H9 (cell line): ENCODE measurements at regions not wholly inside any gene's neighbourhood (a gene's known extent, or its start where the extent isn't known, plus 50 kb on each side); places are given as distances from the start of the nearest gene placed in this dataset.

ENCODE experiments used
- DNase-seq: peaks from one replicate; pipeline ENCODE4 v3.0.0-alpha.2; 2017
- H2AFZ ChIP-seq: one replicate; pipeline ENCODE4 v1.6.1; 2013; ENCODE audit warnings: mild to moderate bottlenecking, low read length, control low read depth, moderate library complexity
- H2AK5ac ChIP-seq: 2 replicates; pipeline ENCODE4 v1.6.1; 2013; ENCODE audit warnings: low read length, control low read depth, mixed read lengths; ENCODE audit not compliant: insufficient read length
- H2BK120ac ChIP-seq: one replicate; pipeline ENCODE4 v1.6.1; 2013; ENCODE audit warnings: low read depth, mild to moderate bottlenecking, low read length, control low read depth, inconsistent platforms; ENCODE audit not compliant: poor library complexity, severe bottlenecking
- H2BK12ac ChIP-seq: 2 replicates; pipeline ENCODE4 v1.6.1; 2013; ENCODE audit warnings: low read length, control low read depth, mixed read lengths, low read depth; ENCODE audit not compliant: insufficient read length
- H2BK15ac ChIP-seq: 2 replicates; pipeline ENCODE4 v1.6.1; 2013; ENCODE audit warnings: low read depth, low read length, control low read depth
- H2BK20ac ChIP-seq: one replicate; pipeline ENCODE4 v1.6.1; 2013; ENCODE audit warnings: low read depth, mild to moderate bottlenecking, low read length, control low read depth, inconsistent platforms; ENCODE audit not compliant: poor library complexity, severe bottlenecking
- H2BK5ac ChIP-seq: 2 replicates; pipeline ENCODE4 v1.6.1; 2013; ENCODE audit warnings: low read length, control low read depth, mixed read lengths; ENCODE audit not compliant: insufficient read length
- H3K14ac ChIP-seq: 2 replicates; pipeline ENCODE4 v1.6.1; 2013; ENCODE audit warnings: low read length, control low read depth; ENCODE audit not compliant: insufficient read depth
- H3K18ac ChIP-seq: 2 replicates; pipeline ENCODE4 v1.6.1; 2013; ENCODE audit warnings: low read depth, mild to moderate bottlenecking, mixed read lengths, low read length, control low read depth; ENCODE audit not compliant: insufficient read length
- H3K23ac ChIP-seq: 2 replicates; pipeline ENCODE4 v1.6.1; 2013; ENCODE audit warnings: low read length, control low read depth, mixed read lengths, low read depth; ENCODE audit not compliant: insufficient read length
- H3K23me2 ChIP-seq: 2 replicates; pipeline ENCODE4 v1.6.1; 2013; ENCODE audit warnings: low read depth, mild to moderate bottlenecking, mixed read lengths, low read length, control low read depth; ENCODE audit not compliant: insufficient read length, poor library complexity, severe bottlenecking
- H3K27ac ChIP-seq: 2 replicates; pipeline ENCODE4 v1.5.1; 2013; ENCODE audit warnings: low read length, control low read depth, mixed read lengths, low read depth; ENCODE audit not compliant: insufficient read length
- H3K27me3 ChIP-seq: 2 replicates; pipeline ENCODE4 v1.6.1; 2013; ENCODE audit warnings: low read length, control low read depth, inconsistent platforms; ENCODE audit not compliant: insufficient read depth
- H3K4ac ChIP-seq: 2 replicates; pipeline ENCODE4 v1.6.1; 2013; ENCODE audit warnings: low read depth, mild to moderate bottlenecking, control low read depth, inconsistent platforms, low read length, moderate library complexity
- H3K4me1 ChIP-seq: 2 replicates; pipeline ENCODE4 v1.6.1; 2013; ENCODE audit warnings: low read length, control low read depth, inconsistent platforms; ENCODE audit not compliant: insufficient read depth
- H3K4me2 ChIP-seq: 2 replicates; pipeline ENCODE4 v1.6.1; 2013; ENCODE audit warnings: low read length, control low read depth, mixed read lengths; ENCODE audit not compliant: insufficient read length, insufficient read depth
- H3K56ac ChIP-seq: 2 replicates; pipeline ENCODE4 v1.6.1; 2013; ENCODE audit warnings: low read depth, mild to moderate bottlenecking, mixed read lengths, low read length, control low read depth; ENCODE audit not compliant: insufficient read length
- H3K79me1 ChIP-seq: 2 replicates; pipeline ENCODE4 v1.6.1; 2013; ENCODE audit warnings: low read depth, mild to moderate bottlenecking, moderate library complexity, low read length, control low read depth, inconsistent platforms; ENCODE audit not compliant: insufficient read depth, poor library complexity, severe bottlenecking
- H3K79me2 ChIP-seq: 2 replicates; pipeline ENCODE4 v1.6.1; 2013; ENCODE audit warnings: low read length, control low read depth, inconsistent platforms; ENCODE audit not compliant: insufficient read depth
- H3K9ac ChIP-seq: 2 replicates; pipeline ENCODE4 v1.6.1; 2013; ENCODE audit warnings: low read length, control low read depth, mixed read lengths; ENCODE audit not compliant: insufficient read length; ENCODE audit errors: extremely low read depth
- H3K9me3 ChIP-seq: one replicate; pipeline ENCODE4 v1.6.1; 2013; ENCODE audit warnings: low read depth, low read length, inconsistent platforms; ENCODE audit not compliant: control insufficient read depth
- H3T11ph ChIP-seq: one replicate; pipeline ENCODE4 v1.6.1; 2013; ENCODE audit warnings: mild to moderate bottlenecking, low read length, control low read depth, inconsistent platforms
- H4K20me1 ChIP-seq: one replicate; pipeline ENCODE4 v1.6.1; 2013; ENCODE audit not compliant: control insufficient read depth, insufficient read length, insufficient read depth
- H4K5ac ChIP-seq: 2 replicates; pipeline ENCODE4 v1.6.1; 2013; ENCODE audit warnings: low read depth, mild to moderate bottlenecking, mixed read lengths, low read length, control low read depth; ENCODE audit not compliant: insufficient read length
- H4K8ac ChIP-seq: replicated peaks from 2 replicates; pipeline ENCODE4 v1.6.1; 2013; ENCODE audit warnings: low read length, control low read depth, mixed read lengths, low read depth; ENCODE audit not compliant: insufficient read length
- H4K91ac ChIP-seq: 2 replicates; pipeline ENCODE4 v1.6.1; 2013; ENCODE audit warnings: low read depth, mild to moderate bottlenecking, moderate library complexity, mixed read lengths, low read length, control low read depth; ENCODE audit not compliant: insufficient read length
- H3K27ac Mint-ChIP-seq, 3 experiments: 2 replicates in 2 of 3; 3 replicates in 1 of 3; pipeline ENCODE4 v1.8.0; 2020 to 2021; ENCODE audit warnings: mixed read lengths in 3 of 3, mild to moderate bottlenecking in 1 of 3, moderate library complexity in 1 of 3
- H3K27me3 Mint-ChIP-seq: 2 replicates; pipeline ENCODE4 v1.8.0; 2021; ENCODE audit warnings: low read depth, mild to moderate bottlenecking, moderate library complexity, mixed read lengths
- H3K36me3 Mint-ChIP-seq, 3 experiments: 2 replicates in 2 of 3; 3 replicates in 1 of 3; pipeline ENCODE4 v1.8.0; 2020 to 2021; ENCODE audit warnings: low read depth in 3 of 3, mixed read lengths in 3 of 3; ENCODE audit not compliant: insufficient read depth in 1 of 3
- H3K4me1 Mint-ChIP-seq, 2 experiments: 2 replicates each; pipeline ENCODE4 v1.8.0; 2020; ENCODE audit warnings: mixed read lengths in 2 of 2
- H3K4me3 Mint-ChIP-seq, 2 experiments: 2 replicates in 1 of 2; 3 replicates in 1 of 2; pipeline ENCODE4 v1.8.0; 2020 to 2021; ENCODE audit warnings: mild to moderate bottlenecking in 2 of 2, mixed read lengths in 2 of 2, moderate library complexity in 1 of 2
- H3K9me3 Mint-ChIP-seq, 2 experiments: 2 replicates in 1 of 2; 3 replicates in 1 of 2; pipeline ENCODE4 v1.8.0; 2020; ENCODE audit warnings: mild to moderate bottlenecking in 2 of 2, mixed read lengths in 2 of 2, moderate library complexity in 1 of 2
- whole genome bisulfite sequencing: extraction: QIAGEN DNeasy Blood & Tissue Kit; methylation state at CpG from one replicate; pipeline ENCODE4 v1.1.7; 2013; ENCODE audit warnings: missing lambda C conversion rate, low lambda C conversion rate, mixed read lengths; ENCODE audit not compliant: insufficient read length; ENCODE audit errors: extremely low coverage; 5-methylcytosine and 5-hydroxymethylcytosine counted together
- TF ChIP-seq, protein P1 (sequence below): fragments of 200-600 bp; sonication (generic); conservative IDR thresholded peaks from 3 replicates; pipeline ENCODE4 v1.8.0; 2021; ENCODE audit warnings: antibody characterized with exemption, mild to moderate bottlenecking

DNA sequence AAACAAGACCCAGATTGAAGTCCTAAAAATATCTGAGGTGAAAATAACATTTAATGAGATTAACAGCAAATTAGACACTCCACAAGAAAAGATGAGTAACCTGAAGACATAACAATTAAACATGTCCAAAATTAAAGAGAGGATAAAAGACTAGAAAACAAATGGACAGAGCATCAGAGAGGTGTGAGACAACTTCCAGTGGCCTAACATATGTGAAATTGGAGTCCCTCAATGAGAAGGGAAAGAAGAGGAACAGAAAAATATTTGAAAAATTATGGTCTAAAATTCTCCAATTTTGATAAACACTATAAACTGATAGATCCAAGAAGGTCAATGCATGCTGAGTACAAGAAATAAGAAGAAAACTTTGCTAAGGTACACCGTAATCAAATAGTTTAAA, 151.9 kb downstream of the KITLG start:
- Histone ChIP-seq H3K9me3 (no peaks in the 10 kb centered on the region), H2BK20ac (no peak overlapping the region), H2AFZ (no peak overlapping the region), H2BK12ac (no peak overlapping the region), H4K91ac (no peak overlapping the region), H3K56ac (no peak overlapping the region), H3K9ac (no peak overlapping the region), H3K27ac (no peak overlapping the region), H2BK5ac (no peak overlapping the region), H3K4ac (no peak overlapping the region), H3K27me3 (no peaks in the 10 kb centered on the region), H2BK15ac (no peak overlapping the region), H4K5ac (no peak overlapping the region), H4K20me1 (no peaks in the 10 kb centered on the region), H2AK5ac (no peak overlapping the region), H3K18ac (no peak overlapping the region), H3K14ac (no peak overlapping the region), H4K8ac (no peak overlapping the region), H3K79me1 (no peaks in the 10 kb centered on the region), H3K23me2 (no peaks in the 10 kb centered on the region), H2BK120ac (no peak overlapping the region), H3K23ac (no peak overlapping the region), H3K4me2 (no peak overlapping the region), H3K79me2 (no peaks in the 10 kb centered on the region), H3K4me1 (no peaks in the 10 kb centered on the region), H3T11ph (no peak overlapping the region)
- no peak for DNase-seq
- H3K27ac Mint-ChIP-seq, result no peak overlapping the region
- H3K4me3 Mint-ChIP-seq, result no peak overlapping the region
- peaks cover 0 to 5% (median 2%) of the 10 kb centered on the region in 3 experiments; a peak in 4 of 7 replicates for H3K36me3 Mint-ChIP-seq
- TF ChIP-seq, protein P1, sequence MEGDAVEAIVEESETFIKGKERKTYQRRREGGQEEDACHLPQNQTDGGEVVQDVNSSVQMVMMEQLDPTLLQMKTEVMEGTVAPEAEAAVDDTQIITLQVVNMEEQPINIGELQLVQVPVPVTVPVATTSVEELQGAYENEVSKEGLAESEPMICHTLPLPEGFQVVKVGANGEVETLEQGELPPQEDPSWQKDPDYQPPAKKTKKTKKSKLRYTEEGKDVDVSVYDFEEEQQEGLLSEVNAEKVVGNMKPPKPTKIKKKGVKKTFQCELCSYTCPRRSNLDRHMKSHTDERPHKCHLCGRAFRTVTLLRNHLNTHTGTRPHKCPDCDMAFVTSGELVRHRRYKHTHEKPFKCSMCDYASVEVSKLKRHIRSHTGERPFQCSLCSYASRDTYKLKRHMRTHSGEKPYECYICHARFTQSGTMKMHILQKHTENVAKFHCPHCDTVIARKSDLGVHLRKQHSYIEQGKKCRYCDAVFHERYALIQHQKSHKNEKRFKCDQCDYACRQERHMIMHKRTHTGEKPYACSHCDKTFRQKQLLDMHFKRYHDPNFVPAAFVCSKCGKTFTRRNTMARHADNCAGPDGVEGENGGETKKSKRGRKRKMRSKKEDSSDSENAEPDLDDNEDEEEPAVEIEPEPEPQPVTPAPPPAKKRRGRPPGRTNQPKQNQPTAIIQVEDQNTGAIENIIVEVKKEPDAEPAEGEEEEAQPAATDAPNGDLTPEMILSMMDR, result no peak
- no peaks in the 10 kb centered on the region for H3K4me1 Mint-ChIP-seq
- H3K27me3 Mint-ChIP-seq, result no peaks in the 10 kb centered on the region
- WGBS, result no CpG with 5 or more reads among the region's 1 CpG
- peaks cover 4 to 7% of the 10 kb centered on the region in 2 experiments; a peak in 4 of 5 replicates for H3K9me3 Mint-ChIP-seq
